IMR-90 (cell line): ENCODE measurements at regions not wholly inside any gene's neighbourhood (a gene's known extent, or its start where the extent isn't known, plus 50 kb on each side); places are given as distances from the start of the nearest gene placed in this dataset.

Experiments
- ATAC-seq: fragments of 200-7000 bp; cut with Tn5 transposase; 2 replicates; pipeline ENCODE4 v1.9.1; 2020; ENCODE audit warnings: low read depth, mild to moderate bottlenecking, moderate library complexity
- BruUV-seq: library from RNA; stranded (reverse); fragments of 400-500 nt; replicated peaks from 2 replicates; lab custom pipeline; 2021; lab: Mats Ljungman, UMichigan
- CTCF ChIA-PET: fragments of 300-600 bp; formaldehyde crosslinking; extraction: SDS; loops from one replicate; lab custom pipeline; 2021; ENCODE audit warnings: antibody characterized with exemption; lab: Yijun Ruan, JAX
- POLR2A ChIA-PET: fragments of 300-600 bp; sonication (Branson Sonifier 250); formaldehyde crosslinking; loops from one replicate; lab custom pipeline; 2022; ENCODE audit warnings: antibody characterized with exemption; ENCODE audit not compliant: unreplicated experiment; lab: Charles Lee
- DNase-seq: peaks from one replicate; pipeline ENCODE4 v3.0.0; 2013
- H2AFZ ChIP-seq: replicated peaks from 2 replicates; pipeline ENCODE3; 2013; ENCODE audit warnings: low read length, mild to moderate bottlenecking; ENCODE audit not compliant: poor library complexity
- H2AK5ac ChIP-seq: 2 replicates; pipeline ENCODE4 v1.6.1; 2013; ENCODE audit warnings: low read depth, low read length, inconsistent platforms
- H2AK9ac ChIP-seq: replicated peaks from 2 replicates; pipeline ENCODE3; 2013; ENCODE audit warnings: mild to moderate bottlenecking, low read depth, low read length, moderate library complexity; ENCODE audit not compliant: poor library complexity
- H2BK120ac ChIP-seq: 2 replicates; pipeline ENCODE4 v1.6.1; 2013; ENCODE audit warnings: low read depth, low read length, inconsistent platforms
- H2BK15ac ChIP-seq: 3 replicates; pipeline ENCODE4 v1.6.1; 2013; ENCODE audit warnings: low read depth, low read length, inconsistent platforms
- H2BK20ac ChIP-seq: 2 replicates; pipeline ENCODE4 v1.6.1; 2013; ENCODE audit warnings: low read depth, mild to moderate bottlenecking, inconsistent platforms, low read length, moderate library complexity
- H2BK5ac ChIP-seq: 2 replicates; pipeline ENCODE4 v1.6.1; 2013; ENCODE audit warnings: mild to moderate bottlenecking, low read depth, low read length, inconsistent platforms; ENCODE audit not compliant: poor library complexity, severe bottlenecking
- H3K14ac ChIP-seq: replicated peaks from 2 replicates; pipeline ENCODE4 v1.6.1; 2013; ENCODE audit warnings: low read depth, low read length, inconsistent platforms
- H3K18ac ChIP-seq: 2 replicates; pipeline ENCODE4 v1.6.1; 2013; ENCODE audit warnings: low read depth, low read length, control low read depth
- H3K23ac ChIP-seq: 2 replicates; pipeline ENCODE4 v1.6.1; 2013; ENCODE audit warnings: low read depth, low read length, inconsistent platforms
- H3K27ac ChIP-seq: 2 replicates; pipeline ENCODE4 v1.5.1; 2013; ENCODE audit warnings: mild to moderate bottlenecking, control low read depth, low read length; ENCODE audit not compliant: insufficient read depth
- H3K27me3 ChIP-seq: 2 replicates; pipeline ENCODE4 v1.6.1; 2013; ENCODE audit warnings: low read length; ENCODE audit not compliant: control insufficient read depth, insufficient read depth
- H3K36me3 ChIP-seq: 2 replicates; pipeline ENCODE4 v1.6.1; 2013; ENCODE audit warnings: low read length, mixed read lengths; ENCODE audit not compliant: control insufficient read depth, insufficient read depth
- H3K4ac ChIP-seq: 2 replicates; pipeline ENCODE4 v1.6.1; 2013; ENCODE audit warnings: low read depth, low read length, inconsistent platforms
- H3K4me1 ChIP-seq: 2 replicates; pipeline ENCODE4 v1.6.1; 2013; ENCODE audit warnings: low read length, mixed read lengths; ENCODE audit not compliant: control insufficient read depth, insufficient read depth
- H3K4me2 ChIP-seq: 2 replicates; pipeline ENCODE4 v1.6.1; 2013; ENCODE audit warnings: low read depth, mild to moderate bottlenecking, control low read depth, low read length, moderate library complexity
- H3K4me3 ChIP-seq: 2 replicates; pipeline ENCODE4 v1.5.1; 2013; ENCODE audit warnings: low read depth, mild to moderate bottlenecking, control low read depth, low read length, moderate library complexity; ENCODE audit not compliant: insufficient read depth
- H3K56ac ChIP-seq: 2 replicates; pipeline ENCODE4 v1.6.1; 2013; ENCODE audit warnings: low read length, inconsistent platforms; ENCODE audit not compliant: insufficient read depth; ENCODE audit errors: extremely low read depth
- H3K79me1 ChIP-seq, 2 experiments: 2 replicates each; pipeline ENCODE4 v1.6.1; 2013; ENCODE audit warnings: low read length in 2 of 2, inconsistent platforms in 1 of 2, low read depth in 1 of 2
- H3K9ac ChIP-seq: 2 replicates; pipeline ENCODE4 v1.6.1; 2013; ENCODE audit warnings: low read depth, low read length, control low read depth
- H3K9me1 ChIP-seq: 2 replicates; pipeline ENCODE4 v1.6.1; 2013; ENCODE audit warnings: low read length, inconsistent platforms; ENCODE audit not compliant: insufficient read depth
- H3K9me3 ChIP-seq: 2 replicates; pipeline ENCODE4 v1.6.1; 2013; ENCODE audit warnings: low read length; ENCODE audit not compliant: control insufficient read depth, insufficient read depth
- H4K20me1 ChIP-seq: 2 replicates; pipeline ENCODE4 v1.6.1; 2013; ENCODE audit warnings: low read length, inconsistent platforms; ENCODE audit not compliant: insufficient read depth
- H4K5ac ChIP-seq: 2 replicates; pipeline ENCODE4 v1.6.1; 2013; ENCODE audit warnings: mild to moderate bottlenecking, low read depth, low read length, control low read depth
- H4K8ac ChIP-seq, 2 experiments: 2 replicates each; pipeline ENCODE4 v1.6.1; 2013; ENCODE audit warnings: low read depth in 2 of 2, low read length in 2 of 2, control low read depth in 1 of 2, inconsistent platforms in 1 of 2
- H4K91ac ChIP-seq: 2 replicates; pipeline ENCODE4 v1.6.1; 2013; ENCODE audit warnings: low read depth, low read length, inconsistent platforms; ENCODE audit not compliant: insufficient read depth
- BHLHE40 ChIP-seq: fragments of 150-350 bp; IDR thresholded peaks from 2 replicates; pipeline ENCODE4 v1.6.1; 2016; ENCODE audit warnings: mild to moderate bottlenecking, low read depth, low read length
- FOS ChIP-seq: fragments of 150-350 bp; IDR thresholded peaks from 2 replicates; pipeline ENCODE4 v1.6.1; 2016; ENCODE audit warnings: low read depth, low read length
- MAFK ChIP-seq: IDR thresholded peaks from 2 replicates; pipeline ENCODE4 v1.6.1; 2012; ENCODE audit warnings: low read depth, low read length, improper control_type of control experiment
- MAZ ChIP-seq: IDR thresholded peaks from 2 replicates; pipeline ENCODE4 v1.6.1; 2012; ENCODE audit warnings: low read depth, mild to moderate bottlenecking, low read length, improper control_type of control experiment, moderate library complexity, borderline replicate concordance
- NFE2L2 ChIP-seq: fragments of 150-350 bp; IDR thresholded peaks from 2 replicates; pipeline ENCODE4 v1.6.1; 2016; ENCODE audit warnings: low read depth, mild to moderate bottlenecking, low read length
- POLR2A ChIP-seq: IDR thresholded peaks from 2 replicates; pipeline ENCODE4 v1.6.1; 2012; ENCODE audit warnings: mild to moderate bottlenecking, low read depth, low read length
- RAD21 ChIP-seq: IDR thresholded peaks from 2 replicates; pipeline ENCODE4 v1.6.1; 2012; ENCODE audit warnings: low read length, improper control_type of control experiment
- RCOR1 ChIP-seq: IDR thresholded peaks from 2 replicates; pipeline ENCODE4 v1.6.1; 2012; ENCODE audit warnings: mild to moderate bottlenecking, low read length, improper control_type of control experiment; ENCODE audit not compliant: insufficient replicate concordance
- RFX5 ChIP-seq: IDR thresholded peaks from 2 replicates; pipeline ENCODE4 v1.8.0; 2012; ENCODE audit warnings: low read depth, mild to moderate bottlenecking, low read length, moderate library complexity
- SMC3 ChIP-seq: fragments of 150-350 bp; IDR thresholded peaks from 2 replicates; pipeline ENCODE4 v1.6.1; 2016; ENCODE audit warnings: low read depth, mild to moderate bottlenecking, antibody characterized with exemption, low read length, moderate library complexity
- USF2 ChIP-seq: fragments of 150-350 bp; IDR thresholded peaks from 2 replicates; pipeline ENCODE4 v1.6.1; 2017; ENCODE audit warnings: mild to moderate bottlenecking, antibody characterized with exemption, low read length, low read depth
- WGBS, 2 experiments: methylation state at CpG; one replicate each; pipeline versions ENCODE4 v1.1.5 to v1.1.7; 2013; ENCODE audit warnings: missing lambda C conversion rate in 2 of 2; ENCODE audit not compliant: insufficient read length in 1 of 2; ENCODE audit errors: extremely low coverage in 2 of 2; 5-methylcytosine and 5-hydroxymethylcytosine counted together
- dilution Hi-C: fragments of 300-500 bp; cut with HindIII; formaldehyde crosslinking; loops from one replicate; pipeline ENCODE4 v1.14.3; 2018; ENCODE audit warnings: low sequenced_read_pairs; ENCODE audit not compliant: unreplicated experiment
- in situ Hi-C: fragments of 300-500 bp; cut with MboI; formaldehyde crosslinking; loops from 3 replicates; pipeline ENCODE4 v1.14.3; 2019; ENCODE audit warnings: low sequenced_read_pairs, inconsistent platforms, mixed read lengths
- intact Hi-C: fragments of 100-400 bp; cut with micrococcal nuclease; formaldehyde crosslinking; loops from 2 replicates; pipeline ENCODE4 v1.10.0; 2022
- TF ChIP-seq, protein P1 (sequence below): conservative IDR thresholded peaks from 2 replicates; pipeline ENCODE4 v1.5.1; 2012; ENCODE audit warnings: mild to moderate bottlenecking, low read depth, low read length, improper control_type of control experiment
- TF ChIP-seq, protein P2 (sequence below): fragments of 150-350 bp; IDR thresholded peaks from 2 replicates; pipeline ENCODE4 v1.6.1; 2016; ENCODE audit warnings: low read depth, mild to moderate bottlenecking, low read length, moderate library complexity, borderline replicate concordance

- no peak for TF ChIP-seq MAZ
- no peak for TF ChIP-seq RCOR1
- TF ChIP-seq, protein P1, sequence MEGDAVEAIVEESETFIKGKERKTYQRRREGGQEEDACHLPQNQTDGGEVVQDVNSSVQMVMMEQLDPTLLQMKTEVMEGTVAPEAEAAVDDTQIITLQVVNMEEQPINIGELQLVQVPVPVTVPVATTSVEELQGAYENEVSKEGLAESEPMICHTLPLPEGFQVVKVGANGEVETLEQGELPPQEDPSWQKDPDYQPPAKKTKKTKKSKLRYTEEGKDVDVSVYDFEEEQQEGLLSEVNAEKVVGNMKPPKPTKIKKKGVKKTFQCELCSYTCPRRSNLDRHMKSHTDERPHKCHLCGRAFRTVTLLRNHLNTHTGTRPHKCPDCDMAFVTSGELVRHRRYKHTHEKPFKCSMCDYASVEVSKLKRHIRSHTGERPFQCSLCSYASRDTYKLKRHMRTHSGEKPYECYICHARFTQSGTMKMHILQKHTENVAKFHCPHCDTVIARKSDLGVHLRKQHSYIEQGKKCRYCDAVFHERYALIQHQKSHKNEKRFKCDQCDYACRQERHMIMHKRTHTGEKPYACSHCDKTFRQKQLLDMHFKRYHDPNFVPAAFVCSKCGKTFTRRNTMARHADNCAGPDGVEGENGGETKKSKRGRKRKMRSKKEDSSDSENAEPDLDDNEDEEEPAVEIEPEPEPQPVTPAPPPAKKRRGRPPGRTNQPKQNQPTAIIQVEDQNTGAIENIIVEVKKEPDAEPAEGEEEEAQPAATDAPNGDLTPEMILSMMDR: peak; percentile 29
- no peak for TF ChIP-seq USF2
- no peak for TF ChIP-seq NFE2L2
- TF ChIP-seq BHLHE40: no peak
- TF ChIP-seq, protein P2, sequence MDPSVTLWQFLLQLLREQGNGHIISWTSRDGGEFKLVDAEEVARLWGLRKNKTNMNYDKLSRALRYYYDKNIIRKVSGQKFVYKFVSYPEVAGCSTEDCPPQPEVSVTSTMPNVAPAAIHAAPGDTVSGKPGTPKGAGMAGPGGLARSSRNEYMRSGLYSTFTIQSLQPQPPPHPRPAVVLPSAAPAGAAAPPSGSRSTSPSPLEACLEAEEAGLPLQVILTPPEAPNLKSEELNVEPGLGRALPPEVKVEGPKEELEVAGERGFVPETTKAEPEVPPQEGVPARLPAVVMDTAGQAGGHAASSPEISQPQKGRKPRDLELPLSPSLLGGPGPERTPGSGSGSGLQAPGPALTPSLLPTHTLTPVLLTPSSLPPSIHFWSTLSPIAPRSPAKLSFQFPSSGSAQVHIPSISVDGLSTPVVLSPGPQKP: no peak
- TF ChIP-seq FOS: no peak
- 0 out of 2 replicates have a peak, but pooled peaks have one; percentile 8 for TF ChIP-seq RAD21
- TF ChIP-seq POLR2A: no peak
- TF ChIP-seq RFX5: no peak
- TF ChIP-seq SMC3: no peak
- TF ChIP-seq MAFK: no peak
- no peaks in the 10 kb centered on the region for H4K20me1 ChIP-seq
- H2BK5ac ChIP-seq: no peak overlapping the region
- in situ Hi-C loops (no loop called here), dilution Hi-C loops (no loop called here), intact Hi-C loops (no loop called here)
- no peak for DNase-seq
- no peak for ATAC-seq
- H2AK9ac ChIP-seq: no peak overlapping the region
- H3K36me3 ChIP-seq: no peaks in the 10 kb centered on the region
- POLR2A ChIA-PET: no interaction called here
- no peak overlapping the region for H3K23ac ChIP-seq
- no TSS peak for BruUV-seq
- no peak overlapping the region for H2BK120ac ChIP-seq
- no peak overlapping the region for H2BK20ac ChIP-seq
- no peak overlapping the region for H4K91ac ChIP-seq
- no peaks in the 10 kb centered on the region for H3K9me1 ChIP-seq
- H3K56ac ChIP-seq: no peak overlapping the region
- H4K5ac ChIP-seq: no peak overlapping the region
- CTCF ChIA-PET: no interaction called here
- H3K27me3 ChIP-seq: no peaks in the 10 kb centered on the region
- H2AK5ac ChIP-seq: no peak overlapping the region
- no peak overlapping the region for H3K4me3 ChIP-seq
- no peak overlapping the region for H4K8ac ChIP-seq
- no peak overlapping the region for H3K27ac ChIP-seq
- no peak overlapping the region for H2BK15ac ChIP-seq
- H3K4me1 ChIP-seq: no peaks in the 10 kb centered on the region
- no peak overlapping the region for H3K4ac ChIP-seq
- no peaks in the 10 kb centered on the region for H3K79me1 ChIP-seq
- no peaks in the 10 kb centered on the region; the same call in 1 of the 2 replicates for H3K9me3 ChIP-seq
- H3K9ac ChIP-seq: no peak overlapping the region
- H2AFZ ChIP-seq: no peak overlapping the region
- no peak overlapping the region for H3K14ac ChIP-seq
- H3K18ac ChIP-seq: no peak overlapping the region
- WGBS, 2 experiments: 30% methylated on average over 2 of the region's 5 CpGs; no CpG with 5 or more reads in 1 of the 2 experiments
- H3K4me2 ChIP-seq: no peak overlapping the region
Measured at GRCh38 chr21:14773777-14774345, 227.7 kb upstream of the SAMSN1 start.
